Endothelial cell of umbilical vein (primary cell): ENCODE measurements at regions not wholly inside any gene's neighbourhood (a gene's known extent, or its start where the extent isn't known, plus 50 kb on each side); places are given as distances from the start of the nearest gene placed in this dataset.

ENCODE experiments used
- BruUV-seq: library from RNA; stranded (reverse); fragments of 400-500 nt; replicated peaks from 2 replicates; lab custom pipeline; 2021; lab: Mats Ljungman, UMichigan
- CTCF ChIA-PET: fragments of 300-600, 350-600 bp; sonication (Branson Sonifier 250); formaldehyde crosslinking; loops from one replicate; lab custom pipeline; 2021; ENCODE audit warnings: antibody characterized with exemption, inconsistent platforms; lab: Charles Lee
- POLR2A ChIA-PET: fragments of 300-600, 350-600 bp; sonication (Branson Sonifier 250); formaldehyde crosslinking; loops from one replicate; lab custom pipeline; 2021; ENCODE audit warnings: antibody characterized with exemption, inconsistent platforms; lab: Charles Lee
- DNase-seq: peaks from one replicate; pipeline ENCODE4 v3.0.0-alpha.2; 2011; ENCODE audit warnings: low read depth, low spot score
- FAIRE-seq: peaks from 2 replicates; lab custom pipeline; 2011; peaks lifted over from hg19 to GRCh38; lab: Jason Lieb, UNC
- H2AFZ ChIP-seq: 2 replicates; pipeline ENCODE4 v1.6.0; 2012; ENCODE audit warnings: low read depth, low read length, control low read depth, inconsistent platforms
- H3K27ac ChIP-seq: 2 replicates; pipeline ENCODE4 v1.5.1; 2011; ENCODE audit warnings: low read depth, mild to moderate bottlenecking, control low read depth, low read length, moderate library complexity; ENCODE audit not compliant: insufficient read depth
- H3K27me3 ChIP-seq, 2 experiments: 2 replicates each; pipeline versions ENCODE4 v1.6.0 to v1.6.1; 2011; ENCODE audit warnings: low read length in 2 of 2, mixed read lengths in 1 of 2; ENCODE audit not compliant: control insufficient read depth in 2 of 2, insufficient read depth in 2 of 2
- H3K36me3 ChIP-seq, 2 experiments: 2 replicates in 1 of 2; 3 replicates in 1 of 2; pipeline ENCODE4 v1.5.1; 2011; ENCODE audit warnings: low read length in 2 of 2, mild to moderate bottlenecking in 1 of 2, moderate library complexity in 1 of 2; ENCODE audit not compliant: control insufficient read depth in 2 of 2, insufficient read depth in 2 of 2; ENCODE audit errors: extremely low read depth in 1 of 2
- H3K4me1 ChIP-seq: 3 replicates; pipeline ENCODE4 v1.5.1; 2011; ENCODE audit warnings: mild to moderate bottlenecking, low read length; ENCODE audit not compliant: control insufficient read depth, insufficient read depth; ENCODE audit errors: extremely low read depth
- H3K4me2 ChIP-seq: 2 replicates; pipeline ENCODE4 v1.6.1; 2011; ENCODE audit warnings: low read length, control low read depth, mixed read lengths; ENCODE audit not compliant: insufficient read depth
- H3K4me3 ChIP-seq, 3 experiments: fragments of 200-600 bp in 1 of 3; sonication (generic), shearing (Covaris generic) in 1 of 3; replicated peaks in 1 of 3; 2 replicates each; pipeline ENCODE4 v1.5.1; 2011 to 2016; ENCODE audit warnings: control low read depth in 3 of 3, low read length in 3 of 3, mild to moderate bottlenecking in 2 of 3, inconsistent platforms in 1 of 3, low read depth in 1 of 3, moderate library complexity in 1 of 3; ENCODE audit not compliant: insufficient read depth in 1 of 3
- H3K79me2 ChIP-seq: 2 replicates; pipeline ENCODE4 v1.6.0; 2012; ENCODE audit warnings: low read length, inconsistent platforms; ENCODE audit not compliant: control insufficient read depth, insufficient read depth
- H3K9ac ChIP-seq: replicated peaks from 2 replicates; pipeline ENCODE3; 2011; ENCODE audit warnings: low read length, control low read depth; ENCODE audit not compliant: insufficient read depth; ENCODE audit errors: extremely low read depth
- H3K9me1 ChIP-seq: replicated peaks from 3 replicates; pipeline ENCODE4 v1.6.0; 2011; ENCODE audit warnings: mild to moderate bottlenecking, low read length; ENCODE audit not compliant: control insufficient read depth, insufficient read depth; ENCODE audit errors: extremely low read depth
- H3K9me3 ChIP-seq: replicated peaks from 2 replicates; pipeline ENCODE4 v1.5.1; 2012; ENCODE audit warnings: low read length, inconsistent platforms; ENCODE audit not compliant: control insufficient read depth, insufficient read depth
- H4K20me1 ChIP-seq: replicated peaks from 2 replicates; pipeline ENCODE3; 2011; ENCODE audit warnings: mild to moderate bottlenecking, low read length; ENCODE audit not compliant: control insufficient read depth, insufficient read depth; ENCODE audit errors: extremely low read depth
- FOS ChIP-seq: IDR thresholded peaks from 2 replicates; pipeline ENCODE4 v1.6.1; 2011; ENCODE audit warnings: mild to moderate bottlenecking, low read length, moderate library complexity, borderline replicate concordance; ENCODE audit not compliant: insufficient read depth
- MYC ChIP-seq: IDR thresholded peaks from one replicate; pipeline ENCODE4 v1.6.1; 2011; ENCODE audit warnings: mild to moderate bottlenecking, low read depth, low read length
- POLR2A ChIP-seq: IDR thresholded peaks from 2 replicates; pipeline ENCODE4 v1.6.1; 2012; ENCODE audit warnings: low read depth, mild to moderate bottlenecking, control low read depth, low read length
- dilution Hi-C: fragments of 300-500 bp; cut with MboI; formaldehyde crosslinking; loops from one replicate; pipeline ENCODE4 v1.15.0; 2019; ENCODE audit warnings: low sequenced_read_pairs; ENCODE audit not compliant: extremely low pct_ligation_motif_present
- intact Hi-C: fragments of 100-400 bp; cut with micrococcal nuclease; formaldehyde crosslinking; loops from one replicate; pipeline ENCODE4 v1.10.0; 2022
- TF ChIP-seq, protein P1 (sequence below): IDR thresholded peaks from 2 replicates; pipeline ENCODE4 v1.6.1; 2011; ENCODE audit not compliant: insufficient read depth, insufficient read length

- ChIA-PET POLR2A (no interaction called here), CTCF (no interaction called here)
- DNase-seq, result no peak
- Histone ChIP-seq H3K9me1 (no peaks in the 10 kb centered on the region), H2AFZ (no peak overlapping the region), H3K4me2 (no peak overlapping the region), H3K27ac (no peak overlapping the region), H3K9ac (no peak overlapping the region), H3K4me3 (no peak overlapping the region), H3K79me2 (no peaks in the 10 kb centered on the region), H4K20me1 (no peaks in the 10 kb centered on the region), H3K27me3 (no peaks in the 10 kb centered on the region), H3K36me3 (no peaks in the 10 kb centered on the region), H3K4me1 (no peaks in the 10 kb centered on the region), H3K9me3 (no peaks in the 10 kb centered on the region)
- FAIRE-seq, result no peak
- no TSS peak for BruUV-seq
- dilution Hi-C loops (no loop called here), intact Hi-C loops (no loop called here)
- TF ChIP-seq MYC (no peak), FOS (no peak)
- TF ChIP-seq, protein P1, sequence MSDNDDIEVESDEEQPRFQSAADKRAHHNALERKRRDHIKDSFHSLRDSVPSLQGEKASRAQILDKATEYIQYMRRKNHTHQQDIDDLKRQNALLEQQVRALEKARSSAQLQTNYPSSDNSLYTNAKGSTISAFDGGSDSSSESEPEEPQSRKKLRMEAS, result no peak
Observed at GRCh38 chr5:170440771-170441392, 51.7 kb upstream of the KCNMB1 start.

DNA sequence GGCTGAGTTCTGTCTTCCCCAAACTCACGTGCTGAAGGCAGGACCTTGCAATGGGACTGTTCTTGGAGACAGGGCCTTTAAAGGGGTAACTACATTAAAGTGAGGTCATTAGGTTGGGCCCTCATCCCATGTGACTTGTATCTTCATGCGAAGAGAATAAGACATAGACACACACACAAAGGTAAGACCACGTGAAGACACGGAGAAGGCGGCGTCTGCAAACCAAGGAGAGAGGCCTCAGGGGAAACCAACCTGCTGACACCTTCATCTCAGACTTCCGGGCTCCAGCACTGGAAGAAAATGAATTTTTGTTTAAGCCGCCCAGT, 50.7 kb upstream of the KCNMB1 start:
- no peaks in the 10 kb centered on the region for H3K9me1 ChIP-seq
- FAIRE-seq (no peak), DNase-seq (no peak)
- no peaks in the 10 kb centered on the region for H3K27me3 ChIP-seq
- no TSS peak for BruUV-seq
- TF ChIP-seq POLR2A, result no peak
- intact Hi-C loops (loop anchor here (5.0 kb wide), 1 partner anchor 112 kb away; no protein-coding TSS in a partner anchor), dilution Hi-C loops (no loop called here)
- no peak overlapping the region for H3K4me2 ChIP-seq
- H3K4me1 ChIP-seq, result no peaks in the 10 kb centered on the region
- ChIA-PET POLR2A (no interaction called here), CTCF (interaction anchor here (1.2 to 1.4 kb wide), 2 partner anchors 15 to 194 kb away, joined by 3 to 5 read pairs; no protein-coding TSS in a partner anchor)
- no peaks in the 10 kb centered on the region for H3K9me3 ChIP-seq
- H3K9ac ChIP-seq, result no peak overlapping the region
- H3K4me3 ChIP-seq, result no peak overlapping the region
- no peak overlapping the region for H2AFZ ChIP-seq
- H3K27ac ChIP-seq, result no peak overlapping the region
- H3K79me2 ChIP-seq, result no peaks in the 10 kb centered on the region
- no peaks in the 10 kb centered on the region for H3K36me3 ChIP-seq
- no peaks in the 10 kb centered on the region for H4K20me1 ChIP-seq
